Pancreas (tissue), 10 donors: ENCODE measurements at regions not wholly inside any gene's neighbourhood (a gene's known extent, or its start where the extent isn't known, plus 50 kb on each side); places are given as distances from the start of the nearest gene placed in this dataset.
"Not testable (repeated sequence)": the region's sequence is repeated elsewhere in the genome, so short reads cannot be mapped to it uniquely, and the experiment has no call there.

Source experiments
- ATAC-seq, 4 donors: fragments of 200-7000 bp; cut with Tn5 transposase; one replicate each; pipeline versions ENCODE4 v1.8.0 to v1.9.1; 2020; ENCODE audit warnings: mild to moderate bottlenecking in 4 of 4, moderate library complexity in 4 of 4
- DNase-seq, 6 donors: peaks; one replicate each; pipeline ENCODE4 v3.0.0-alpha.2; 2020
- FAIRE-seq: peaks from 2 replicates; lab custom pipeline; 2012; peaks lifted over from hg19 to GRCh38; lab: Jason Lieb, UNC
- H3K27ac ChIP-seq, 4 donors: fragments of 200-600 bp; sonication (generic); 1 replicate in 3 of 4; 2 replicates in 1 of 4; pipeline versions ENCODE4 v1.5.0 to v1.8.0; 2020
- H3K27me3 ChIP-seq, 4 donors: fragments of 200-600 bp; one replicate each; pipeline ENCODE4 v1.8.0; 2021
- H3K36me3 ChIP-seq, 3 donors: fragments of 200-600 bp; sonication (generic) in 1 of 3; one replicate each; pipeline versions ENCODE4 v1.5.0 to v1.8.0; 2020 to 2021
- H3K4me1 ChIP-seq, 3 donors: fragments of 200-600 bp; one replicate each; pipeline ENCODE4 v1.8.0; 2021
- H3K4me3 ChIP-seq, 4 donors: fragments of 200-600 bp; sonication (generic) in 2 of 4; one replicate each; pipeline versions ENCODE4 v1.5.0 to v1.8.0; 2020 to 2021
- H3K9me3 ChIP-seq, 4 donors: fragments of 200-600 bp; one replicate each; pipeline ENCODE4 v1.8.0; 2021
- WGBS, 2 donors: extraction: QIAGEN DNeasy Blood & Tissue Kit; methylation state at CpG; one replicate each; pipeline ENCODE4 v1.1.7; 2013; 5-methylcytosine and 5-hydroxymethylcytosine counted together
- intact Hi-C, 3 donors: fragments of 100-400 bp; cut with DNase I; formaldehyde crosslinking; loops; one replicate each; pipeline versions ENCODE4 v1.11.1 to v1.14.2; 2022
- TF ChIP-seq, protein P1 (sequence below), 4 donors: fragments of 200-600 bp; sonication (generic) in 3 of 4; IDR thresholded peaks; one replicate each; pipeline versions ENCODE4 v1.5.0 to v1.8.0; 2021; ENCODE audit warnings: antibody characterized with exemption in 4 of 4
- donor health status: healthy with polysubstance abuse.
- donor health status: DM: no; HTN: no; CAD: no; lungs with moderate emphysema.
- donor health status: DM: no; HTN: no; CAD: no.
- donor health status: control.
- donor health status: control.
- donor health status: Bipolar disorder and iron deficiency.
- donor health status: DM: yes; HTN: yes; CAD: no.
- donor health status: DM: no; HTN: no; CAD: no.
- donor health status: DM: no; HTN: no; CAD: no.
- donor health status: DM: yes; HTN: yes; CAD: no.

- 64 to 66% methylated on average over 5 of the region's 5 CpGs for WGBS, 2 donors
- Histone ChIP-seq H3K9me3 (no peaks in the 10 kb centered on the region), H3K4me3 (no peak overlapping the region), H3K4me1 (no peaks in the 10 kb centered on the region), H3K27ac (no peak overlapping the region), H3K36me3 (no peaks in the 10 kb centered on the region), H3K27me3 (peaks cover 0 to 3% (median 0%) of the 10 kb centered on the region in 4 donors)
- TF ChIP-seq, protein P1, sequence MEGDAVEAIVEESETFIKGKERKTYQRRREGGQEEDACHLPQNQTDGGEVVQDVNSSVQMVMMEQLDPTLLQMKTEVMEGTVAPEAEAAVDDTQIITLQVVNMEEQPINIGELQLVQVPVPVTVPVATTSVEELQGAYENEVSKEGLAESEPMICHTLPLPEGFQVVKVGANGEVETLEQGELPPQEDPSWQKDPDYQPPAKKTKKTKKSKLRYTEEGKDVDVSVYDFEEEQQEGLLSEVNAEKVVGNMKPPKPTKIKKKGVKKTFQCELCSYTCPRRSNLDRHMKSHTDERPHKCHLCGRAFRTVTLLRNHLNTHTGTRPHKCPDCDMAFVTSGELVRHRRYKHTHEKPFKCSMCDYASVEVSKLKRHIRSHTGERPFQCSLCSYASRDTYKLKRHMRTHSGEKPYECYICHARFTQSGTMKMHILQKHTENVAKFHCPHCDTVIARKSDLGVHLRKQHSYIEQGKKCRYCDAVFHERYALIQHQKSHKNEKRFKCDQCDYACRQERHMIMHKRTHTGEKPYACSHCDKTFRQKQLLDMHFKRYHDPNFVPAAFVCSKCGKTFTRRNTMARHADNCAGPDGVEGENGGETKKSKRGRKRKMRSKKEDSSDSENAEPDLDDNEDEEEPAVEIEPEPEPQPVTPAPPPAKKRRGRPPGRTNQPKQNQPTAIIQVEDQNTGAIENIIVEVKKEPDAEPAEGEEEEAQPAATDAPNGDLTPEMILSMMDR (IDR thresholded peaks at IDR 0.05): no peak
- ATAC-seq (no peak), DNase-seq (no peak), FAIRE-seq (no peak)
- intact Hi-C loops: no loop called here
These were observed 69.0 kb downstream of the MINAR1 start for GRCh38 chr15:79501086-79501485.

GRCh38 chr15:79505956-79506355 lies 73.8 kb downstream of the MINAR1 start:
- peaks cover 0 to 3% (median 0%) of the 10 kb centered on the region in 4 donors for H3K27me3 ChIP-seq
- DNase-seq (no peak), FAIRE-seq (no peak), ATAC-seq (no peak)
- intact Hi-C loops: no loop called here
- no peaks in the 10 kb centered on the region for H3K9me3 ChIP-seq
- H3K27ac ChIP-seq: no peak overlapping the region
- TF ChIP-seq, protein P1 (IDR thresholded peaks at IDR 0.05): no peak
- no peaks in the 10 kb centered on the region for H3K4me1 ChIP-seq
- WGBS, 2 donors: 85 to 90% methylated on average over 4 of the region's 4 CpGs
- H3K4me3 ChIP-seq: no peak overlapping the region
- H3K36me3 ChIP-seq: no peaks in the 10 kb centered on the region

- intact Hi-C loops, ATAC-seq, H3K27me3 ChIP-seq, DNase-seq, H3K9me3 ChIP-seq, H3K4me1 ChIP-seq, H3K36me3 ChIP-seq, H3K27ac ChIP-seq, H3K4me3 ChIP-seq, FAIRE-seq: not testable (repeated sequence)
- WGBS, 2 donors: 65 to 78% methylated on average over 2 of the region's 3 CpGs
These were observed 80.7 kb downstream of the MINAR1 start for GRCh38 chr15:79512844-79513243.

DNA sequence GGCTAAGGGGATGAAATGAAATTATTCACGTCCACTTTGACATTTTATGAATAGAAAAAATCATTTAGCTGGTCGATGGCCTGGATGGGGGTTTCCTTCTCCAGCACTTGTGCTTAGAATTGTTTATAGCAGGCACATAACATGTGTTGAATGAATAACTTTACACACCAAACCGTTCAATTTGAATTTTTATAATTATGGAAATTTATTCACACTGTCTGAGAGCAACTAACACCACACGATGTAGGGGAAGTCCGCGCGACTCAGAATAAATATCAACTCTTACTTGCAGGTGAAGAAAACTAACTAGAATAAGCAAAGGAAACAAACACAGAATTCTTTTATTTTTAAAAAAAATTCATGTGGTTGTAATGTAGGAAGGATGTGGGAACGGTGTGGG lies 81.3 kb downstream of the MINAR1 start:
- H3K4me3 ChIP-seq: no peak overlapping the region
- no peaks in the 10 kb centered on the region for H3K4me1 ChIP-seq
- H3K36me3 ChIP-seq: no peaks in the 10 kb centered on the region
- H3K9me3 ChIP-seq: no peaks in the 10 kb centered on the region
- TF ChIP-seq, protein P1 (IDR thresholded peaks at IDR 0.05): no peak
- 87 to 90% methylated on average over 8 of the region's 8 CpGs for WGBS, 2 donors
- ATAC-seq (no peak), FAIRE-seq (no peak), DNase-seq (no peak)
- H3K27ac ChIP-seq: no peak overlapping the region
- intact Hi-C loops: no loop called here
- no peaks in the 10 kb centered on the region for H3K27me3 ChIP-seq

DNA sequence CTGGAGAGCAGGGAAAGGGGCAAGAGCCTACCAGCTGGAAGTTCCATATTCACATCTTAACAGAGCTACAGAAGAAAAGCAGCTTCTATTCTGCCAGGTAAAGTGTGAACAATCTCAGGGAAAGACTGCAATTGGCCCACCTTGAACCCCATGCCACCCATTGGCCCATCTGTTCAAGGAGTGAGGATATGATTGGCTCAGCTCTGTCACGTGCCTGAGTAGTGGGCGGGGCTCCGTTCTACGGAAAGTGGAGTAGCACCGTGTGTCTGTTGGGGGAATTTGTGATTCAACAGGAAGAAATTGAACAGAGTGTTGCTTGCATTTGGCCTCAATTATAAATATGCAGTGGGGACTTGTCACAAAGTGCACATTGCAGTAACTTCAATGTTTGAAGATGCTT lies 81.8 kb downstream of the MINAR1 start:
- H3K9me3 ChIP-seq: no peaks in the 10 kb centered on the region
- no peak for DNase-seq
- no peak overlapping the region for H3K4me3 ChIP-seq
- ATAC-seq: no peak
- TF ChIP-seq, protein P1 (IDR thresholded peaks at IDR 0.05): no peak
- H3K27ac ChIP-seq: no peak overlapping the region
- intact Hi-C loops: no loop called here
- no peaks in the 10 kb centered on the region for H3K36me3 ChIP-seq
- no peak for FAIRE-seq
- H3K4me1 ChIP-seq: no peaks in the 10 kb centered on the region
- H3K27me3 ChIP-seq: no peaks in the 10 kb centered on the region
- WGBS, 2 donors: 90 to 94% methylated on average over 5 of the region's 5 CpGs
